Ishikawa (cell line): ENCODE measurements at regions not wholly inside any gene's neighbourhood (a gene's known extent, or its start where the extent isn't known, plus 50 kb on each side); places are given as distances from the start of the nearest gene placed in this dataset.

ENCODE experiments used
- CEBPB ChIP-seq: IDR thresholded peaks from 2 replicates; pipeline ENCODE4 v1.6.1; 2012
- CREB1 ChIP-seq: IDR thresholded peaks from 2 replicates; pipeline ENCODE4 v1.6.1; 2012; ENCODE audit warnings: low read depth
- EGR1 ChIP-seq: IDR thresholded peaks from 2 replicates; pipeline ENCODE4 v1.6.1; 2012
- EP300 ChIP-seq: IDR thresholded peaks from 2 replicates; pipeline ENCODE4 v1.6.1; 2012; ENCODE audit warnings: borderline replicate concordance
- FOXM1 ChIP-seq: IDR thresholded peaks from 2 replicates; pipeline ENCODE4 v1.6.1; 2012; ENCODE audit warnings: low read depth, borderline replicate concordance
- NFIC ChIP-seq: IDR thresholded peaks from 2 replicates; pipeline ENCODE4 v1.6.1; 2012
- RAD21 ChIP-seq: IDR thresholded peaks from 2 replicates; pipeline ENCODE4 v1.6.1; 2012; ENCODE audit warnings: low read depth
- REST ChIP-seq: IDR thresholded peaks from 2 replicates; pipeline ENCODE4 v1.6.1; 2012; ENCODE audit warnings: low read depth, mild to moderate bottlenecking
- TAF1 ChIP-seq: IDR thresholded peaks from 2 replicates; pipeline ENCODE4 v1.6.1; 2012; ENCODE audit warnings: low read depth, mild to moderate bottlenecking
- TCF12 ChIP-seq: IDR thresholded peaks from 2 replicates; pipeline ENCODE4 v1.6.1; 2012; ENCODE audit warnings: low read depth
- TEAD4 ChIP-seq: IDR thresholded peaks from 2 replicates; pipeline ENCODE4 v1.6.1; 2012
- USF1 ChIP-seq: IDR thresholded peaks from 2 replicates; pipeline ENCODE4 v1.6.1; 2012
- YY1 ChIP-seq: IDR thresholded peaks from 2 replicates; pipeline ENCODE4 v1.6.1; 2012; ENCODE audit warnings: low read depth
- ZBTB7A ChIP-seq: IDR thresholded peaks from 2 replicates; pipeline ENCODE4 v1.6.1; 2012; ENCODE audit warnings: low read depth
- TF ChIP-seq, protein P1 (sequence below): IDR thresholded peaks from 2 replicates; pipeline ENCODE4 v1.6.1; 2012

DNA sequence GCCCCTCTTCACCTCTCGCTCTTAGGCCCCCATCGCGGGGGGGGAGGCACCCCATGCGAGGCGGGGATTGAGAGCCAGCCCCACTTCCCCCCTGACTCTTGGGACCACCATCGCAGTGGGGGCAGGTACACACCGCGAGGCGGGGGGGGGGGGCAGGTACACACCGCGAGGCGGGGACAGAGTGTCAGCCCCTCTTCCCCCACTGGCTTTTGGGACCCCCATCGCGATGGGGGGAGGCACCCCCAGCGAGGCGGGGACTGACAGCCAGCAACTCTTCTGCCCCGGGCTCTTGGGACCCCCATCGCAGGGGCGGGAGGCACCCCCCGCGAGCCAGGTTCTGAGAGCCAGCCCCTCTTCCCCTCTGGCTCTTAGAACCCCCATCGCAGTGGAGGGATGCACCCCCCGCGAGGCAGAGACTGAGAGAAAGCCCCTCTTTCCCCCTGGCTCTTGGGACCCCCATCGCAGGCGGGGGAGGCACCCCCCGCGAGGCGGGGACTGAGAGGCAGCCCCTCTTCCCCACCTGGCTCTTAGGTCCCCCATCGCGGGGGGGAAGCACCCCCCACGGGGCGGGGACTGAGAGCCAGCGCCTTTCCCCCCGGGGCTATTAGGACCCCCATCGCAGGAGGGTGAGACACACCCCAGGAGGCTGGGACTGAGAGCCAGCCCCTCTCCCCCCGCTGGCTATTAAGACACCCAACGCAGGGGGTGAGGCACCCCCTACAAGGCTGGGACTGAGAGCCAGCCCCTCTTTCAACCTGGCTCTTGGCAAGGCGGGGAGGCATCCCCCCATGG is 196.5 kb upstream of the PZP start:
- TF ChIP-seq TCF12 (no peak), FOXM1 (no peak), YY1 (no peak), REST (no peak), USF1 (no peak), ZBTB7A (no peak), EP300 (no peak), RAD21 (no peak), CREB1 (no peak), EGR1 (no peak), TAF1 (no peak), NFIC (no peak), TEAD4 (no peak), CEBPB (no peak)
- TF ChIP-seq, protein P1, sequence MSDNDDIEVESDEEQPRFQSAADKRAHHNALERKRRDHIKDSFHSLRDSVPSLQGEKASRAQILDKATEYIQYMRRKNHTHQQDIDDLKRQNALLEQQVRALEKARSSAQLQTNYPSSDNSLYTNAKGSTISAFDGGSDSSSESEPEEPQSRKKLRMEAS = no peak

GRCh38 chr12:9404031-9404430 is 195.8 kb upstream of the PZP start:
- TF ChIP-seq REST (no peak), FOXM1 (no peak), TCF12 (no peak), EP300 (no peak), EGR1 (no peak), CEBPB (no peak), YY1 (no peak), RAD21 (no peak), NFIC (no peak)
- TF ChIP-seq, protein P1 = no peak

DNA sequence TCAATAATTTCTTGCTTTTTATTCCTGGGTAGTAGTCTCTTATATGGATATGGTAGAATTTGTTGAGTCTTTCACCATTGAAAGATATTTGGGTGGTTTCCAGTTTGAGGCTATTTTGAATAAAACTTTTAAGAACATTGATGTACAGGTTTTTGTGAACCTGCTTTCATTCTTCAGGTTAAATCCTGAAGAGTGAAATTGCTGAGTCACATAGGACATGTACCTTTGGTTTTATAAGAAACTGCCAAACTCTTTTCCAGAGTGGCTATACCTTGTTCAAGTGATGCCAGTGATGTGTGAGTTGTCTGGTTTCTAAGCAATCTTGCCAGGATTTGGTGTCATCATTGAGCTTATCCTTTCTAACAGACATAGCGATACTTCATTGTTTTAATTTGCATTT is 184.6 kb upstream of the PZP start:
- no peak for TF ChIP-seq REST
- TF ChIP-seq YY1 = no peak
- TF ChIP-seq TCF12 = no peak
- TF ChIP-seq TEAD4 = no peak
- TF ChIP-seq, protein P1 = no peak
- no peak for TF ChIP-seq EGR1
- no peak for TF ChIP-seq CEBPB
- TF ChIP-seq USF1 = no peak
- TF ChIP-seq ZBTB7A = no peak
- no peak for TF ChIP-seq RAD21
- no peak for TF ChIP-seq FOXM1
- no peak for TF ChIP-seq NFIC
- TF ChIP-seq EP300 = no peak
- TF ChIP-seq TAF1 = no peak
- no peak for TF ChIP-seq CREB1

DNA sequence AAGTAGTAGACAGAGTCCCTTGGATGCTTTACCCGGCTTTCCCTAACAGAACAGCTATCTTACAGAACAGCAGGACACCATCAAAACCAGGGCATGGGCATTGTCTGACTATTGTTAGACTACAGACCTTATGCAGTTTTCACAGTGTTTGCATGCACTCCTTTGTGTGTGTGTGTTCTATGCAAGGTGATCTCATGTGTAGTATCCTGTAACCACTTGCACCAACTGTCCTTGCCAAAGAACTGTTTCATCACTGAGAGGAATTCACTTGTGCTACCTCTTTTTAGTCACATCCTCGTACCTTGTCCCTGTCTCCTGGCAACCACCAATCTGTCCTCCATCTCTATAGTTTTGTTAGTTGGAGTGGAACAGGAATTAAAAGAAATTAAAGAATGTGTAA is 183.6 kb upstream of the PZP start:
- TF ChIP-seq USF1 = no peak
- TF ChIP-seq TCF12 = no peak
- no peak for TF ChIP-seq RAD21
- TF ChIP-seq YY1 = no peak
- TF ChIP-seq CEBPB = no peak
- no peak for TF ChIP-seq TEAD4
- no peak for TF ChIP-seq ZBTB7A
- TF ChIP-seq EGR1 = no peak
